Thoracic aorta (tissue), 2 donors: ENCODE measurements at regions not wholly inside any gene's neighbourhood (a gene's known extent, or its start where the extent isn't known, plus 50 kb on each side); places are given as distances from the start of the nearest gene placed in this dataset.

Source experiments
- ATAC-seq: fragments of 150-250 bp; one replicate; pipeline ENCODE4 v1.8.0; 2017; ENCODE audit warnings: low read depth; ENCODE audit not compliant: insufficient number of reproducible peaks, low FRiP score
- DNase-seq: peaks from one replicate; pipeline ENCODE4 v3.0.0-alpha.2; 2020; ENCODE audit warnings: low spot score
- H3K27ac ChIP-seq, 2 donors: fragments of 200-600 bp; sonication (generic); 1 replicate in 1 of 2; 2 replicates in 1 of 2; pipeline ENCODE4 v1.5.1; 2016; ENCODE audit warnings: mild to moderate bottlenecking in 2 of 2, moderate library complexity in 2 of 2
- H3K27me3 ChIP-seq: fragments of 200-600 bp; sonication (generic); replicated peaks from 2 replicates; pipeline ENCODE4 v1.6.0; 2016; ENCODE audit warnings: mild to moderate bottlenecking; ENCODE audit not compliant: insufficient read depth
- H3K36me3 ChIP-seq: fragments of 200-600 bp; sonication (generic); one replicate; pipeline ENCODE4 v1.5.1; 2016
- H3K4me1 ChIP-seq, 2 donors: fragments of 200-600 bp; sonication (generic); 1 replicate in 1 of 2; 2 replicates in 1 of 2; pipeline versions ENCODE4 v1.5.1 to v1.6.0; 2016; ENCODE audit warnings: low read depth in 2 of 2, mild to moderate bottlenecking in 1 of 2; ENCODE audit not compliant: control insufficient read depth in 1 of 2
- H3K4me3 ChIP-seq: fragments of 200-600 bp; sonication (generic); 2 replicates; pipeline ENCODE4 v1.5.1; 2016; ENCODE audit warnings: mild to moderate bottlenecking
- H3K9me3 ChIP-seq: fragments of 200-600 bp; sonication (generic); 2 replicates; pipeline ENCODE4 v1.5.1; 2016
- TF ChIP-seq, protein P1 (sequence below): fragments of 200-600 bp; sonication (generic); IDR thresholded peaks from one replicate; pipeline ENCODE4 v1.5.1; 2019; ENCODE audit warnings: antibody characterized with exemption

- H3K4me3 ChIP-seq, result no peak overlapping the region
- no peak for ATAC-seq
- H3K27ac ChIP-seq, result no peak overlapping the region
- no peaks in the 10 kb centered on the region for H3K9me3 ChIP-seq
- no peak for DNase-seq
- H3K4me1 ChIP-seq, result no peaks in the 10 kb centered on the region
- H3K27me3 ChIP-seq, result no peaks in the 10 kb centered on the region
- TF ChIP-seq, protein P1, sequence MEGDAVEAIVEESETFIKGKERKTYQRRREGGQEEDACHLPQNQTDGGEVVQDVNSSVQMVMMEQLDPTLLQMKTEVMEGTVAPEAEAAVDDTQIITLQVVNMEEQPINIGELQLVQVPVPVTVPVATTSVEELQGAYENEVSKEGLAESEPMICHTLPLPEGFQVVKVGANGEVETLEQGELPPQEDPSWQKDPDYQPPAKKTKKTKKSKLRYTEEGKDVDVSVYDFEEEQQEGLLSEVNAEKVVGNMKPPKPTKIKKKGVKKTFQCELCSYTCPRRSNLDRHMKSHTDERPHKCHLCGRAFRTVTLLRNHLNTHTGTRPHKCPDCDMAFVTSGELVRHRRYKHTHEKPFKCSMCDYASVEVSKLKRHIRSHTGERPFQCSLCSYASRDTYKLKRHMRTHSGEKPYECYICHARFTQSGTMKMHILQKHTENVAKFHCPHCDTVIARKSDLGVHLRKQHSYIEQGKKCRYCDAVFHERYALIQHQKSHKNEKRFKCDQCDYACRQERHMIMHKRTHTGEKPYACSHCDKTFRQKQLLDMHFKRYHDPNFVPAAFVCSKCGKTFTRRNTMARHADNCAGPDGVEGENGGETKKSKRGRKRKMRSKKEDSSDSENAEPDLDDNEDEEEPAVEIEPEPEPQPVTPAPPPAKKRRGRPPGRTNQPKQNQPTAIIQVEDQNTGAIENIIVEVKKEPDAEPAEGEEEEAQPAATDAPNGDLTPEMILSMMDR, result no peak
- H3K36me3 ChIP-seq, result no peaks in the 10 kb centered on the region
Measured at GRCh38 chr6:9435281-9435680, 979.6 kb downstream of the TFAP2A start.

- H3K4me3 ChIP-seq, result no peak overlapping the region
- H3K9me3 ChIP-seq, result no peaks in the 10 kb centered on the region
- H3K27ac ChIP-seq, result no peak overlapping the region
- no peaks in the 10 kb centered on the region for H3K4me1 ChIP-seq
- ATAC-seq (no peak), DNase-seq (no peak)
- H3K36me3 ChIP-seq, result no peaks in the 10 kb centered on the region
- no peaks in the 10 kb centered on the region for H3K27me3 ChIP-seq
- TF ChIP-seq, protein P1, result no peak
Measured at GRCh38 chr6:9431945-9432344, 982.9 kb downstream of the TFAP2A start.

DNA sequence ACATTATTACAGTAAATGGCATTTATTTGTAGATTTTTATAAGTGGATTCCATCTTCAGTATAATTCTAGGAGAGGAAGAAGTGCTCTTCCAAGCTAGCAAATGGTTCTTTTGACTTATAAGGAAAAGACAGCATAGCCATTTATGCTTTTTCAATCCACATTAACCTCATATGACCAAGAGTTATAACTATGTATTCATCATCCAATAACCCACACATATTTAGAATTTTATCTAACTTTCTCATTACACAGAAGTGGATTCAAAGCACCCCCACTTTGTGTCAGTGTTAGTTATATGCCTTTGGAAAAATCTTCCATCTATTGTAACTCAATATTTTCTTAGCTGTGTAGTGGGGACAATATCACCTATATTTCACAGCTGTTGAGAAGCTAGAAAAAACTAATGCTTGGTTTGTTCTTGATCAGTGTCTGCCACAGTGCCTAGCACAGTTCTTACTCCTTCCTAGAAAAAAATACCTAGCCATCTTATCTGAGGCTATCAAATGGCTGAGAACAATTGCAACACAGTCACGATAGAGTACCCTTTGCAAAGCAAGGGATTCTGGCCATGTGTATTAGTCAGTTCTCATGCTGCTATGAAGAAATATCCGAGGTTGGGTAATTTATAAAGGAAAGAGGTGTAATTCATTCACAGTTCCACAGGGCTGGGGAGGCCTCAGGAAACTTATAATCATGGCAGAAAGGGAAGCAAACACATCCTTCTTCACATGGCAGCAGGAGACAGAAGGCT lies 986.3 kb downstream of the TFAP2A start:
- H3K27me3 ChIP-seq, result no peaks in the 10 kb centered on the region
- H3K4me3 ChIP-seq, result no peak overlapping the region
- ATAC-seq (no peak), DNase-seq (no peak)
- no peak overlapping the region for H3K27ac ChIP-seq
- no peaks in the 10 kb centered on the region for H3K36me3 ChIP-seq
- TF ChIP-seq, protein P1, result no peak
- H3K4me1 ChIP-seq, result no peaks in the 10 kb centered on the region
- no peaks in the 10 kb centered on the region for H3K9me3 ChIP-seq

DNA sequence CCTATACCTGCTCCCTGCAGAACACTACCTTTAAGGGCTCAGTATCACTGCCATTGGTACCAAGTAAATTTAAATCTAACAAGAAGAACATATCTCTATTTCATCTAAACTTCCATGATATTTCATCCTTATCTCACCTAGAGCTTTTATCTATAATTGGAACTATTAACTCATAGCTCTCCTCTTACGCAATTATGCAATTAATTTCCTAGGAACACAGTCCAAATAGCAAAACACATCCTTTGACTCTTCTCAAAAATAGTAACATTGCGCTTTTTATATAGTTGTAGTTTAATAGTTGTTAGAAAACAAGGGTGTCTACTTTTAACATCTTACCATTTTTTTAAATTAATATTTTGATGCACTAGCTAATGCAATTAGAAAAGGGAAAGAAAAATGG lies 986.8 kb upstream of the SLC35B3 start:
- no peak for ATAC-seq

GRCh38 chr6:9420316-9421015 lies 985.1 kb upstream of the SLC35B3 start:
- H3K4me1 ChIP-seq, result no peaks in the 10 kb centered on the region
- ATAC-seq (no peak), DNase-seq (no peak)
- no peaks in the 10 kb centered on the region for H3K9me3 ChIP-seq
- no peaks in the 10 kb centered on the region for H3K27me3 ChIP-seq
- no peak overlapping the region for H3K27ac ChIP-seq
- TF ChIP-seq, protein P1, result no peak
- no peaks in the 10 kb centered on the region for H3K36me3 ChIP-seq
- H3K4me3 ChIP-seq, result no peak overlapping the region

More for the DNA sequence above, 986.8 kb upstream of the SLC35B3 start:
- Histone ChIP-seq H3K27me3 (no peaks in the 10 kb centered on the region), H3K27ac (no peak overlapping the region), H3K36me3 (no peaks in the 10 kb centered on the region), H3K4me1 (no peaks in the 10 kb centered on the region), H3K4me3 (no peak overlapping the region), H3K9me3 (no peaks in the 10 kb centered on the region)
- no peak for DNase-seq
- TF ChIP-seq, protein P1, result no peak
